ENCODE measurements at regions not wholly inside any gene's neighbourhood (a gene's known extent, or its start where the extent isn't known, plus 50 kb on each side); places are given as distances from the start of the nearest gene placed in this dataset.

GRCh38 chr5:10812218-10812617 is 51.2 kb upstream of the DAP start:
- no peak for TF ChIP-seq CTCF (IDR thresholded peaks at IDR 0.05; ENCODE audit: insufficient read depth, low read length, poor library complexity, severe bottlenecking)
- Histone ChIP-seq H3K27me3 (ENCODE audit: control insufficient read depth, insufficient read depth, low read length) (no peaks in the 10 kb centered on the region), H3K36me3 (ENCODE audit: control insufficient read depth, insufficient read depth, low read length) (no peaks in the 10 kb centered on the region), H3K4me3 (ENCODE audit: low read depth, low read length) (no peak overlapping the region)
- DNase-seq (ENCODE audit: low read depth), result no peak

All from kidney epithelial cell (primary cell).